Fibroblast of lung (primary cell): ENCODE measurements at regions not wholly inside any gene's neighbourhood (a gene's known extent, or its start where the extent isn't known, plus 50 kb on each side); places are given as distances from the start of the nearest gene placed in this dataset.

Experiments used
- DNase-seq, 2 donors: peaks; one replicate each; pipeline versions ENCODE4 v3.0.0 to v3.0.0-alpha.2; 2010; ENCODE audit warnings: low read depth in 2 of 2
- H2AFZ ChIP-seq: 2 replicates; pipeline ENCODE4 v1.5.1; 2012; ENCODE audit warnings: low read length, control low read depth, inconsistent platforms
- H3K27ac ChIP-seq: 2 replicates; pipeline ENCODE4 v1.5.1; 2011; ENCODE audit warnings: low read length, control low read depth; ENCODE audit not compliant: insufficient read depth
- H3K27me3 ChIP-seq: 2 replicates; pipeline ENCODE4 v1.5.1; 2011; ENCODE audit warnings: mild to moderate bottlenecking, low read length; ENCODE audit not compliant: control insufficient read depth, insufficient read depth
- H3K36me3 ChIP-seq: 2 replicates; pipeline ENCODE4 v1.5.1; 2011; ENCODE audit warnings: low read length; ENCODE audit not compliant: control insufficient read depth, insufficient read depth
- H3K4me1 ChIP-seq: 2 replicates; pipeline ENCODE4 v1.5.1; 2011; ENCODE audit warnings: low read length; ENCODE audit not compliant: control insufficient read depth, insufficient read depth; ENCODE audit errors: extremely low read depth
- H3K4me2 ChIP-seq: 2 replicates; pipeline ENCODE4 v1.5.1; 2011; ENCODE audit warnings: low read length, control low read depth; ENCODE audit not compliant: insufficient read depth; ENCODE audit errors: extremely low read depth
- H3K4me3 ChIP-seq, 4 experiments: fragments of 200-600 bp in 1 of 4; sonication (generic) in 1 of 4; replicated peaks in 1 of 4; 2 replicates each; pipeline ENCODE4 v1.5.1; 2011 to 2016; ENCODE audit warnings: low read length in 4 of 4, low read depth in 3 of 4, mild to moderate bottlenecking in 3 of 4, control low read depth in 2 of 4, inconsistent platforms in 1 of 4, mixed read lengths in 1 of 4; ENCODE audit not compliant: insufficient read depth in 1 of 4; ENCODE audit errors: control extremely low read depth in 1 of 4
- H3K79me2 ChIP-seq: 2 replicates; pipeline ENCODE4 v1.5.1; 2012; ENCODE audit warnings: mild to moderate bottlenecking, low read length, inconsistent platforms; ENCODE audit not compliant: control insufficient read depth, insufficient read depth
- H3K9ac ChIP-seq: 2 replicates; pipeline ENCODE4 v1.5.1; 2011; ENCODE audit warnings: mild to moderate bottlenecking, low read length, control low read depth; ENCODE audit not compliant: insufficient read depth
- H3K9me3 ChIP-seq: 2 replicates; pipeline ENCODE4 v1.5.1; 2012; ENCODE audit warnings: low read depth, low read length; ENCODE audit not compliant: control insufficient read depth, insufficient read depth
- H4K20me1 ChIP-seq: 2 replicates; pipeline ENCODE4 v1.5.1; 2011; ENCODE audit warnings: low read length; ENCODE audit not compliant: control insufficient read depth, insufficient read depth; ENCODE audit errors: extremely low read depth
- EZH2 ChIP-seq: IDR thresholded peaks from 2 replicates; pipeline ENCODE4 v1.5.1; 2012; ENCODE audit warnings: low read length, control low read depth, mild to moderate bottlenecking; ENCODE audit errors: missing control alignments
- TF ChIP-seq, protein P1 (sequence below), 2 donors: IDR thresholded peaks in 1 of 2; conservative IDR thresholded peaks in 1 of 2; 1 replicate in 1 of 2; 2 replicates in 1 of 2; pipeline ENCODE4 v1.5.1; 2011 to 2012; ENCODE audit warnings: low read length in 2 of 2, control low read depth in 1 of 2, inconsistent platforms in 1 of 2, low read depth in 1 of 2, mild to moderate bottlenecking in 1 of 2

- Histone ChIP-seq H3K4me1 (no peaks in the 10 kb centered on the region), H3K36me3 (no peaks in the 10 kb centered on the region), H2AFZ (no peak overlapping the region), H3K27me3 (no peaks in the 10 kb centered on the region), H4K20me1 (no peaks in the 10 kb centered on the region), H3K9ac (no peak overlapping the region), H3K79me2 (no peaks in the 10 kb centered on the region), H3K4me2 (no peak overlapping the region), H3K4me3 (no peak overlapping the region), H3K27ac (no peak overlapping the region), H3K9me3 (no peaks in the 10 kb centered on the region)
- TF ChIP-seq, protein P1, sequence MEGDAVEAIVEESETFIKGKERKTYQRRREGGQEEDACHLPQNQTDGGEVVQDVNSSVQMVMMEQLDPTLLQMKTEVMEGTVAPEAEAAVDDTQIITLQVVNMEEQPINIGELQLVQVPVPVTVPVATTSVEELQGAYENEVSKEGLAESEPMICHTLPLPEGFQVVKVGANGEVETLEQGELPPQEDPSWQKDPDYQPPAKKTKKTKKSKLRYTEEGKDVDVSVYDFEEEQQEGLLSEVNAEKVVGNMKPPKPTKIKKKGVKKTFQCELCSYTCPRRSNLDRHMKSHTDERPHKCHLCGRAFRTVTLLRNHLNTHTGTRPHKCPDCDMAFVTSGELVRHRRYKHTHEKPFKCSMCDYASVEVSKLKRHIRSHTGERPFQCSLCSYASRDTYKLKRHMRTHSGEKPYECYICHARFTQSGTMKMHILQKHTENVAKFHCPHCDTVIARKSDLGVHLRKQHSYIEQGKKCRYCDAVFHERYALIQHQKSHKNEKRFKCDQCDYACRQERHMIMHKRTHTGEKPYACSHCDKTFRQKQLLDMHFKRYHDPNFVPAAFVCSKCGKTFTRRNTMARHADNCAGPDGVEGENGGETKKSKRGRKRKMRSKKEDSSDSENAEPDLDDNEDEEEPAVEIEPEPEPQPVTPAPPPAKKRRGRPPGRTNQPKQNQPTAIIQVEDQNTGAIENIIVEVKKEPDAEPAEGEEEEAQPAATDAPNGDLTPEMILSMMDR (conservative IDR thresholded peaks at IDR 0.05 in 1 of 2, IDR thresholded peaks at IDR 0.05 in 1 of 2; ENCODE audit: low read depth in 1 of 2, low read length in 2 of 2), result no peak
- TF ChIP-seq EZH2, result no peak
- no peak for DNase-seq
These were observed 483.3 kb downstream of the BCL11A start for GRCh38 chr2:60070196-60070595.

- Histone ChIP-seq H3K4me3 (no peak overlapping the region), H3K9ac (no peak overlapping the region), H2AFZ (no peak overlapping the region), H3K79me2 (no peaks in the 10 kb centered on the region), H3K27ac (no peak overlapping the region), H3K36me3 (no peaks in the 10 kb centered on the region), H4K20me1 (no peaks in the 10 kb centered on the region), H3K9me3 (no peaks in the 10 kb centered on the region), H3K4me2 (no peak overlapping the region), H3K4me1 (no peaks in the 10 kb centered on the region), H3K27me3 (no peaks in the 10 kb centered on the region)
- no peak for DNase-seq
- TF ChIP-seq EZH2, result no peak
- TF ChIP-seq, protein P1 (conservative IDR thresholded peaks at IDR 0.05 in 1 of 2, IDR thresholded peaks at IDR 0.05 in 1 of 2; ENCODE audit: low read depth in 1 of 2, low read length in 2 of 2), result no peak
These were observed 484.7 kb downstream of the BCL11A start for GRCh38 chr2:60068755-60069154.

- H4K20me1 ChIP-seq, result no peaks in the 10 kb centered on the region
- H3K79me2 ChIP-seq, result no peaks in the 10 kb centered on the region
- H3K4me2 ChIP-seq, result no peak overlapping the region
- no peak for TF ChIP-seq EZH2
- TF ChIP-seq, protein P1 (conservative IDR thresholded peaks at IDR 0.05 in 1 of 2, IDR thresholded peaks at IDR 0.05 in 1 of 2; ENCODE audit: low read depth in 1 of 2, low read length in 2 of 2), result no peak
- no peak overlapping the region for H2AFZ ChIP-seq
- H3K9ac ChIP-seq, result no peak overlapping the region
- no peaks in the 10 kb centered on the region for H3K4me1 ChIP-seq
- no peaks in the 10 kb centered on the region for H3K9me3 ChIP-seq
- no peaks in the 10 kb centered on the region for H3K27me3 ChIP-seq
- no peak overlapping the region for H3K4me3 ChIP-seq
- no peak overlapping the region for H3K27ac ChIP-seq
- no peaks in the 10 kb centered on the region for H3K36me3 ChIP-seq
- DNase-seq, result no peak
These were observed 486.4 kb downstream of the BCL11A start for GRCh38 chr2:60067006-60067405.
